H1 (cell line): ENCODE measurements at regions not wholly inside any gene's neighbourhood (a gene's known extent, or its start where the extent isn't known, plus 50 kb on each side); places are given as distances from the start of the nearest gene placed in this dataset.

Experiments used
- ASH2L ChIP-seq: fragments of 200-600, 300-600 bp; sonication (generic); IDR thresholded peaks from one replicate; pipeline ENCODE4 v1.7.1; 2017; ENCODE audit warnings: low read length
- CHD1 ChIP-seq: IDR thresholded peaks from 2 replicates; pipeline ENCODE4 v1.6.1; 2012; ENCODE audit warnings: low read depth, low read length, improper control_type of control experiment
- CHD2 ChIP-seq: IDR thresholded peaks from 2 replicates; pipeline ENCODE4 v1.6.1; 2012; ENCODE audit warnings: low read length, improper control_type of control experiment
- JUND ChIP-seq: IDR thresholded peaks from 2 replicates; pipeline ENCODE4 v1.6.1; 2011; ENCODE audit warnings: mild to moderate bottlenecking, improper control_type of control experiment, low read length
- PHF8 ChIP-seq: fragments of 200-600 bp; sonication (generic); conservative IDR thresholded peaks from 2 replicates; pipeline ENCODE4 v1.7.1; 2012; ENCODE audit warnings: low read depth, mild to moderate bottlenecking, inconsistent platforms, low read length, moderate library complexity
- POU5F1 ChIP-seq: IDR thresholded peaks from 2 replicates; pipeline ENCODE4 v1.6.1; 2011; ENCODE audit warnings: low read depth, mild to moderate bottlenecking, low read length, moderate library complexity
- RBBP5 ChIP-seq: IDR thresholded peaks from 2 replicates; pipeline ENCODE4 v1.7.1; 2012; ENCODE audit warnings: low read depth, mild to moderate bottlenecking, inconsistent platforms, low read length, moderate library complexity, borderline replicate concordance
- SIRT6 ChIP-seq: IDR thresholded peaks from one replicate; pipeline ENCODE4 v1.7.1; 2012; ENCODE audit warnings: low read length, inconsistent platforms
- SIX5 ChIP-seq: IDR thresholded peaks from 2 replicates; pipeline ENCODE4 v1.6.1; 2011; ENCODE audit warnings: mild to moderate bottlenecking, low read depth, low read length
- SP1 ChIP-seq: IDR thresholded peaks from 2 replicates; pipeline ENCODE4 v1.6.1; 2011; ENCODE audit warnings: low read depth, low read length
- SP4 ChIP-seq: IDR thresholded peaks from 2 replicates; pipeline ENCODE4 v1.6.1; 2012; ENCODE audit warnings: low read length, inconsistent platforms
- TF ChIP-seq, protein P1 (sequence below): fragments of 300-600 bp; sonication (generic); IDR thresholded peaks from 2 replicates; pipeline ENCODE4 v1.7.1; 2012; ENCODE audit warnings: low read length, moderate library complexity, mild to moderate bottlenecking, inconsistent platforms; ENCODE audit not compliant: insufficient replicate concordance

DNA sequence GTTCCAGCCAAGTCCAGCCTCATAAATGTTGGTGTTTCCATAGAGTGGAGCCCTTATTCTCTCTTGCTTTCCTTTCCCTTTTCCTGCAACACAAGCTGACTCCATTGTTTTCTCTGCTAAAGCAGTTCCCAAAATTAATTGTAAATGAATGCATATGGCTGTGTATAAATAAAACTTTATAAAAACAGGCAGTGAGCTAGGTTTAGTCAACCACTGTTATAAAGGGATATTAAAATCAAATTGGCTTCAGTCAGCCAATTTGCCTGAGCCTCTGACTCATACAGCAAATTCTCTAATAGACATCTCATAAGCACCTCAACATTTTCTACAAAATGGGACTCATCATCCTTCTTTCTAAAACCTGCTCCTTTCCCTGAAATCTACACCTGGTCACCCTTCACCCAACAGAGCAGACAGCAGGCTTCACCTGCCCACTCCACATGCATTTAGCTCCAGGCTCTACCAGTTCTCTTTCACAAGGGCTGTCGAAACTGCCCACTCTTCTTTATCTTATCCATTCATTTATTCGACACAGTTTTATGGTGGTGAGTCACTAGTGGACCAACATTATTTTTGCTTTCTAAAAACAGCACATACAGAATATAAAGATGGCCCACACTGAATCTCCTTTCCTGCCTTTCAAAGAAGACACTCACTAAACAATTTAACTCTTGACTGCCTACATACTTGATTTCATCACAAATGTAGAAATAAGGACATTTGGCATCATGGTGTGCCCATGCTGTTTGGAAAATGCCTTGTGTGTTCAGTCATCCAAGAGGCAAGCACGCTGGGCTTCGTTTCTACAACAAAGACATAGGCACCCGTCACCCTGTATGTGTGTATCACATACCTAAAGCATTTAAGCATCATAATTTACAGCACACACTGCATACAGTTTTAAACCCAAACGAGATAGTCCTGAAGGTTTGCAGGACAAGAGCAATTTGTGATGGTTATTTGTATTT lies 74.6 kb upstream of the C7orf33 start (continued):
- TF ChIP-seq, protein P1, sequence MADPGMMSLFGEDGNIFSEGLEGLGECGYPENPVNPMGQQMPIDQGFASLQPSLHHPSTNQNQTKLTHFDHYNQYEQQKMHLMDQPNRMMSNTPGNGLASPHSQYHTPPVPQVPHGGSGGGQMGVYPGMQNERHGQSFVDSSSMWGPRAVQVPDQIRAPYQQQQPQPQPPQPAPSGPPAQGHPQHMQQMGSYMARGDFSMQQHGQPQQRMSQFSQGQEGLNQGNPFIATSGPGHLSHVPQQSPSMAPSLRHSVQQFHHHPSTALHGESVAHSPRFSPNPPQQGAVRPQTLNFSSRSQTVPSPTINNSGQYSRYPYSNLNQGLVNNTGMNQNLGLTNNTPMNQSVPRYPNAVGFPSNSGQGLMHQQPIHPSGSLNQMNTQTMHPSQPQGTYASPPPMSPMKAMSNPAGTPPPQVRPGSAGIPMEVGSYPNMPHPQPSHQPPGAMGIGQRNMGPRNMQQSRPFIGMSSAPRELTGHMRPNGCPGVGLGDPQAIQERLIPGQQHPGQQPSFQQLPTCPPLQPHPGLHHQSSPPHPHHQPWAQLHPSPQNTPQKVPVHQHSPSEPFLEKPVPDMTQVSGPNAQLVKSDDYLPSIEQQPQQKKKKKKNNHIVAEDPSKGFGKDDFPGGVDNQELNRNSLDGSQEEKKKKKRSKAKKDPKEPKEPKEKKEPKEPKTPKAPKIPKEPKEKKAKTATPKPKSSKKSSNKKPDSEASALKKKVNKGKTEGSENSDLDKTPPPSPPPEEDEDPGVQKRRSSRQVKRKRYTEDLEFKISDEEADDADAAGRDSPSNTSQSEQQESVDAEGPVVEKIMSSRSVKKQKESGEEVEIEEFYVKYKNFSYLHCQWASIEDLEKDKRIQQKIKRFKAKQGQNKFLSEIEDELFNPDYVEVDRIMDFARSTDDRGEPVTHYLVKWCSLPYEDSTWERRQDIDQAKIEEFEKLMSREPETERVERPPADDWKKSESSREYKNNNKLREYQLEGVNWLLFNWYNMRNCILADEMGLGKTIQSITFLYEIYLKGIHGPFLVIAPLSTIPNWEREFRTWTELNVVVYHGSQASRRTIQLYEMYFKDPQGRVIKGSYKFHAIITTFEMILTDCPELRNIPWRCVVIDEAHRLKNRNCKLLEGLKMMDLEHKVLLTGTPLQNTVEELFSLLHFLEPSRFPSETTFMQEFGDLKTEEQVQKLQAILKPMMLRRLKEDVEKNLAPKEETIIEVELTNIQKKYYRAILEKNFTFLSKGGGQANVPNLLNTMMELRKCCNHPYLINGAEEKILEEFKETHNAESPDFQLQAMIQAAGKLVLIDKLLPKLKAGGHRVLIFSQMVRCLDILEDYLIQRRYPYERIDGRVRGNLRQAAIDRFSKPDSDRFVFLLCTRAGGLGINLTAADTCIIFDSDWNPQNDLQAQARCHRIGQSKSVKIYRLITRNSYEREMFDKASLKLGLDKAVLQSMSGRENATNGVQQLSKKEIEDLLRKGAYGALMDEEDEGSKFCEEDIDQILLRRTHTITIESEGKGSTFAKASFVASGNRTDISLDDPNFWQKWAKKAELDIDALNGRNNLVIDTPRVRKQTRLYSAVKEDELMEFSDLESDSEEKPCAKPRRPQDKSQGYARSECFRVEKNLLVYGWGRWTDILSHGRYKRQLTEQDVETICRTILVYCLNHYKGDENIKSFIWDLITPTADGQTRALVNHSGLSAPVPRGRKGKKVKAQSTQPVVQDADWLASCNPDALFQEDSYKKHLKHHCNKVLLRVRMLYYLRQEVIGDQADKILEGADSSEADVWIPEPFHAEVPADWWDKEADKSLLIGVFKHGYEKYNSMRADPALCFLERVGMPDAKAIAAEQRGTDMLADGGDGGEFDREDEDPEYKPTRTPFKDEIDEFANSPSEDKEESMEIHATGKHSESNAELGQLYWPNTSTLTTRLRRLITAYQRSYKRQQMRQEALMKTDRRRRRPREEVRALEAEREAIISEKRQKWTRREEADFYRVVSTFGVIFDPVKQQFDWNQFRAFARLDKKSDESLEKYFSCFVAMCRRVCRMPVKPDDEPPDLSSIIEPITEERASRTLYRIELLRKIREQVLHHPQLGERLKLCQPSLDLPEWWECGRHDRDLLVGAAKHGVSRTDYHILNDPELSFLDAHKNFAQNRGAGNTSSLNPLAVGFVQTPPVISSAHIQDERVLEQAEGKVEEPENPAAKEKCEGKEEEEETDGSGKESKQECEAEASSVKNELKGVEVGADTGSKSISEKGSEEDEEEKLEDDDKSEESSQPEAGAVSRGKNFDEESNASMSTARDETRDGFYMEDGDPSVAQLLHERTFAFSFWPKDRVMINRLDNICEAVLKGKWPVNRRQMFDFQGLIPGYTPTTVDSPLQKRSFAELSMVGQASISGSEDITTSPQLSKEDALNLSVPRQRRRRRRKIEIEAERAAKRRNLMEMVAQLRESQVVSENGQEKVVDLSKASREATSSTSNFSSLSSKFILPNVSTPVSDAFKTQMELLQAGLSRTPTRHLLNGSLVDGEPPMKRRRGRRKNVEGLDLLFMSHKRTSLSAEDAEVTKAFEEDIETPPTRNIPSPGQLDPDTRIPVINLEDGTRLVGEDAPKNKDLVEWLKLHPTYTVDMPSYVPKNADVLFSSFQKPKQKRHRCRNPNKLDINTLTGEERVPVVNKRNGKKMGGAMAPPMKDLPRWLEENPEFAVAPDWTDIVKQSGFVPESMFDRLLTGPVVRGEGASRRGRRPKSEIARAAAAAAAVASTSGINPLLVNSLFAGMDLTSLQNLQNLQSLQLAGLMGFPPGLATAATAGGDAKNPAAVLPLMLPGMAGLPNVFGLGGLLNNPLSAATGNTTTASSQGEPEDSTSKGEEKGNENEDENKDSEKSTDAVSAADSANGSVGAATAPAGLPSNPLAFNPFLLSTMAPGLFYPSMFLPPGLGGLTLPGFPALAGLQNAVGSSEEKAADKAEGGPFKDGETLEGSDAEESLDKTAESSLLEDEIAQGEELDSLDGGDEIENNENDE = no peak
- TF ChIP-seq POU5F1 = no peak
- no peak for TF ChIP-seq SP4
- no peak for TF ChIP-seq JUND
- TF ChIP-seq SIX5 = no peak
- TF ChIP-seq RBBP5 = no peak
- no peak for TF ChIP-seq SIRT6
- TF ChIP-seq CHD2 = no peak
- no peak for TF ChIP-seq SP1
- TF ChIP-seq PHF8 = no peak
- TF ChIP-seq CHD1 = no peak
- no peak for TF ChIP-seq ASH2L
